GM18519 (cell line): ENCODE measurements at regions not wholly inside any gene's neighbourhood (a gene's known extent, or its start where the extent isn't known, plus 50 kb on each side); places are given as distances from the start of the nearest gene placed in this dataset.

ENCODE experiments used
- ATAC-seq: cut with Tn5 transposase; IDR thresholded peaks from one replicate; pipeline ENCODE4 v1.9.1; 2021; ENCODE audit warnings: mild to moderate bottlenecking, moderate library complexity; ENCODE audit not compliant: unreplicated experiment, low FRiP score

DNA sequence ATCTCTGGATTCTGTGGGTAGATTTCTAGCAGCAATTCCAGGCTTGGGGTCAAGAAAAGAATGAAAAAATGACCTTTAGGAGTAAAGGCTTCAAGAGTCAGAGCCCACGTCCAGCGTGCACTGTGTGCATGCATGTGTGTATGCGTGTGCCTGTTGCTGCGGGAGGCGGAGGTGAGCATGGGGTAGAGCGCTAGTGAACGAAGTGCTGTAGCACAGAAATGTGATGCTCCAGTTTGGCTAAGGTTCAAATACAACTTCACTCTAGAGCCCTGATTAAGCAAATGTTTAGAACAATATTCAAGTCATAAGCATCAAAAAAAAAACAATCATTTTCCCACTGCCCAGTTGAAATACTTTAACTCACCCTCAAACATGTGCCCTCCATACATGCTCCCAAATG is 403.9 kb downstream of the ZNF608 start:
- ATAC-seq: no peak

DNA sequence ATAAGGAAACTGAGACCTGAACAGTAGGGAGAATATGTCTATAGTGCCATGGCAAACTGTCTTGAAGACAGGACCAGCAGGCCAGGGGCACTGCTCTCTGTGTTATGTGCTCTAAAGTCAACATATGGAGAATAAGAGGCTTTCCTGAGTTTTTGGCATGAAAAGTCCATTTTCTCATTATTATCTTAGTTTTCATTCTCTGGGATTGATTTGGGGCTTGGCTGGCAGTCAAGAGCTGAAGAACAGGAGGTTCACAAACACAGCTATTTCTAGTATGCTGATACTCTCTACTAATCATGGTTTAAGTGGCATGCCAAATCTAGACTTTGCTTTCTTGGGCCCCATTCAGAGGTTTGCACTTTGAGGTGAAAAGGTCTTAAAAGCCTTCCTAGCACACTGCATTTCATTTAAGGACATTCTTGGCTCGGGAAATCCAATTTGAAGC is 404.4 kb downstream of the ZNF608 start:
- no peak for ATAC-seq

DNA sequence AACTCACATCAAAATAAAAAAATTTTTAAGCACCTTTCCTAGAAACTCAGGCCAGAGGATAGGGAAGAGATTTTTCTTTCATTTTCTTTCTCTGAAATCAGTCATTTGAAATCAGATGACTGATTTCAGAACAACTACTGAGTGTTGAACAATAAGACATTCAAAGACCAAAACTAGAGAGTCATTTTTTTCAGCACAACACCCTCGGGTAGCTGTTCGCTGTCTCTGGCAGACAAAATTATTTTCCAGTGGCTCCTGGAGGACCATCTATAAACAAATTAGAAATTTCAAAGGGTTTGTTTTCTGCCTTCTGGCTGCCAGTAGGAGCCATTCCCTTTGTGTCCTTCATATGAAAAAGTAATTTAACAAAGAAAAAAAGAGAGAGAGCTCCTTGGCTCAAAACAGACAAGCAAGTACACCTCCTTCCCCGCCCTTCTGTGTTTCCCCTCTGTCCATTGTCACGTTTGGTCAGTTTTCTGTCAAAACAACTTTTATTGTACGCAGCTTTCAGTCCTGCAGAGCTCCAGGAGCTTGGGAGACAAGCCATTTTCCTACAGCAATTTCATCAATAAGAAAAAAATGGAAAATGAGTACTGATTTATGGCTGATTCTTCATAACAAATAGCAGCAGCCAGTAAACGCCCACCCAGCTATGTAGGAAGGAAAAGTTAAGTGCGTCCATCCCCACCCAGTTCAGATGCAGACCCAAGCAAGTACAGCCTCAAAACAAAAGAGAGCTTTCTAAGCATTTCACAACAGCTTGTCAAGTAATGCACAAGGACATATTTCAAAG is 405.2 kb downstream of the ZNF608 start:
- ATAC-seq: no peak

DNA sequence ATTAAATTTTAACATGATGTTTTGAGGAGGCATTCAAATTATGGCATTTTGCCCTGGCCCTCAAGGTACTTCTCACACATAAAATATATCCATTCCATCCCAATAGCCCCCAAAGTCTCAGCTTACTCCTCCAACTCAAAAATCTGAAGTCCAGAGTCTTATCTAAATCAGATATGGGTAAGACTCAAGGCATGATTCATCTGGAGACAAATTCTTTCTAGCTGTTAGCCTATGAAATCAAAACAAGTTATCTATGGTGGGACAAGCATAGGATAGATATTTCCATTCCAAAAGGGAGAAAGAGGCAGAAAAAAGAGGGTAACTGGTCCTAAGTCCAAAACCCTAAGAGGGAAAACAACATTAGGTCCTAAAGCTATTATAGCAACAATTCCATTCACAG is 408.4 kb downstream of the ZNF608 start:
- ATAC-seq: no peak

DNA sequence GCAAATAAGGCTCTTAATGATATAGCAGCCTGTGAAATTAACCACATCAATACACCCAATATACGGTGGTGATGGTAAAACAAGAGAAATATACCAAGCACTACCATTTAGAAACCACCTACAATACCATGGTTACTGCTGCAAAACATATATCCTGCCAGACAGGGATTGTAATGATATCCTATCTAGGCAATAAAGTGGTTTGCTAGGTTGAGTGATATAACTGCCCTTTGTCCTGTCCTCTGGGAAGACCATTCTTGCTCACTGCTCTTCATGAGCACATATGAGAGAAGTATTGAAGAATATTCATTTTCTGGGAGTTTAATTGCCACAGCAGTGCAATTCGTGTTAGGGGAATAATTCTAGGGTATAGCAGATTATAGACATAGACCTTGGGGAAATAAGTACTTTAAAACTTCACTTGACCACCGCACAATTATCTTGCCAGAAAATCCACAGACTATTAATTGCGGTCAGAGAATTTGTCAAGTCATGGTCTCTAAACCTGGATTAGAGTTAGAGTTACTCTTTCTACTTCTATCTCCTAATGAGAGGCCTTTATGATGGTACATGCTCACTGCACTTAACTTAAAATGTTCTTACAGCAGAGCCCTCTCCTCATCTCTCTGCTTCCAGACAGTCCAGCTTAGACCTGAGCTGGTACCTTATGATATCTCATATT is 413.0 kb downstream of the ZNF608 start:
- ATAC-seq: no peak

DNA sequence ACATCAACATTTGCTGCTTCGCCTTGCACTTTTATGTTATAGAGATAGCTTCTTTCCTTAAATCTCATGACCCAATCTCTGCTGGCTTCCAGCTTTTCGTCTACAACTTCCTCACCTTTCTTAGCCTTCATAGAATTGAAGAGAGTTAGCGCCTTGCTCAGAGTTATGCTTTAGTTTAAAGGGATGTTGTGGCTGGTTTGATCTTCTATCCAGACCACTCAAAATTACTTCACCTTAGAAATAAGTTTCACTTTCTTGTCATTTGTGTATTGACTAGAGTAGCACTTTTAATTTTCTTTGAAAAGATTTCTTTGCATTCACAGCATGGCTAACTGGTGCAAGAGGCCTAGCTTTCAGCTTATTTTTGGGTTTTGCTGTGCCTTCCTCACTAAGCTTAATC is 414.2 kb downstream of the ZNF608 start:
- ATAC-seq: no peak

DNA sequence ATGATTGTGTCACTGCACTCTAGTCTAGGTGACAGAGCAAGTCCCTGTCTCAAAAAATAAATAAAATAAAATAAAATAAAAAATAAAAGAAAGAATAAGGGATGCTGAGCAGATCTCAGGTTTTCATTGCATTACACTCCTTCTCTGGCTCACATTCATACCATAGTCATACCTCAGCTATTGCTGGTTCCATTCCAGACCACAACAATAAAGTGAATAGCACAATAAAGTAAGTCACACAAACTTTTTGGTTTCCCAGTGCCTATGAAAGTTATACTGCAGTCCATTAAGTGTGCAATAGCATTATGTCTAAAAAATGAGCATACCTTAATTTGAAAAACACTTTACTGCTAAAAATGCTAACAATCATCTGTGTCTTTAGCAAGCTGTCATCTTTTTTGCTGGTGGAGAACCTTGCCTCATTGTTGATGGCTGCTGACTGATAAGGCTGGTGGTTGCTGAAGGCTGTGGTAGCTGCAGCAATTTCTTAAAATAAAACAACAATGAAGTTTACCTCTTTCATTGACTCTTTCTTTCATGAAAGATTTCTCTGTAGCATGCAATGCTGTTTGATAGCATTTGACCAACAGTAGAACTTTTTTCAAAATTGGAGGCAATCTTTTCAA is 415.7 kb downstream of the ZNF608 start:
- ATAC-seq: no peak

DNA sequence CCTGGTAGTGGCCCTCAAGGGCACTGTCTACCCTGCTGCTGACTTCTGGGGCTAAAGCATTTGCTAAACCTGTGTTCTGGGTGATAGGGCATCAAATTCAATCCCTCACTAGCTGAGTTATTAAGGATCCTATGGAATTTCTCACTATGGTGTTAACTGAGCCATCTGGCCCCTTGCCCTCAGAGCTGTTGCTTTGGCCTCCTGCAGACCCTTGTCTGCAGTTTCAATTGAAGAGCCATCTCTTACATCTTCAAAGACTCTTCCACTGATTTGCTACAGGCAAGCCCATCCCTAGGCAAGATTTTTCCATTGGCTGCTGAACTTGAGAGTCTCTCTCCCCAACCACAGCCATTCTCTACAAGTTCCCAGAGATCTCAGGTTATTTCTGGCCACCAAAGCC is 418.2 kb downstream of the ZNF608 start:
- ATAC-seq: no peak

DNA sequence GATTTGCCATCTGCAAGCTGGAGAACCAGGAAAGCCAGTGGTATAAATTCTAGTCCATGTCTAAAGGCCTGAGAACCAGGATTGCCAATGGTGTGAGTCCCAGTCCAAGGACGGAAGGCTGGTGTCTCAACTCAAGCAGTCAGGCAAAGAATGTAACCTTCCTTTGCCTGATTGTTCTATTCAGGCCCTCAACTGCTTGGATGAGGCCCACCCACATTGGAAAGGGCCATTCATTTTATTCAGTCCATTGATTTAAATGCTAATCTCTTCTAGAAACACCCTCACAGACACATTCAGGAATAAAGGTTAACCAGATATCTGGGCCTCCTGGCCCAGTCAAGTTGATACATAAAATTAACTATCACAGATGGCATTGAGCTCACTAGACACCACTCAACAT is 427.8 kb downstream of the ZNF608 start:
- no peak for ATAC-seq

DNA sequence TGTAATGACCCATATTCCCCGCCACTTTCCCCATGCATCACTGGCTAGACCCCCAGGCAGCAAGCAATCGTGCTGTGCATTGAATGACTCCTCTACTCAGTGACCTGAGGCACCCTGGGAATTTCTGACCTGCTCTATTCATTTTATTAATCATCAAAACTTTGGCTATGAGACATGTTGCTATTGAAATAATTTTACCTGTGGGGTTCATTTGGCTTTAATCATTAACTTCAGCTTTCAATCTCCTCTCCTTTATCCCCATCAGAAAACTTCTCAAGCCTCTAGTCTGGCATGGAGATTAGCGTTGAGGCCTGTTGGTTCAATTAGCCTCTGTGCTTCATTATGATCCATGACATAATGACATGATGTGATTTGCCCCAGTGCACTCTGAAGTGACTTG is 429.0 kb downstream of the ZNF608 start:
- no peak for ATAC-seq

DNA sequence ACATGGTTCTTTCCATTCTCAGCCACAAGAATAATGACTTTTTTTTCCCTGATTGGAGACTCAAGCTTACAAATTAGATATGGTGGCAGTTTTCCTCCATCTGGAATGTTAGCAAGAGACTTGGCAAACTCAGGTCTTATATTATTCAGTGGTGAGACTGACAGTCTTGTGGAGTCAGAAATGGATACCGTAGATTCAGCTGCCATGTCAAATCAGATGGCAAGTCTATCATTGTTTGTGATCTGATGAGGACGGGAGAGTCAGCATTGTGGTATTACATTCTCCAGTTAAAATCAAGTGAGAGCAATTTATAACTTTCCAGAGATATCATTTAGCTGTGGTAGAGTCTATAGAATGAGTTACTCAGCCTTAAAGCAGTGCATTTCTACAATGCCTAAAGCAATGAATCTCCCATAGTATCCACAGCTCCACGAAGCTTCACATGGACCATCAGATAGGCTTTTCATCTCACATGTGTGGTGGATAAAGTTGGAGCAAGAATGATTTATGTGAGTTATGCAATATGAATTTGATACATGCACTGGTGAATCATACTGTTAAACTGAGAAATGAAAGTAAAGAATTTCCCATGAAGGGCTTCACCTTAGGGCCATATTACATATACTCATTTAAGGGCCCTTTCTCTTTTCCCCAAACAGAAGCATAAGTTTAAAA is 430.6 kb downstream of the ZNF608 start:
- no peak for ATAC-seq

DNA sequence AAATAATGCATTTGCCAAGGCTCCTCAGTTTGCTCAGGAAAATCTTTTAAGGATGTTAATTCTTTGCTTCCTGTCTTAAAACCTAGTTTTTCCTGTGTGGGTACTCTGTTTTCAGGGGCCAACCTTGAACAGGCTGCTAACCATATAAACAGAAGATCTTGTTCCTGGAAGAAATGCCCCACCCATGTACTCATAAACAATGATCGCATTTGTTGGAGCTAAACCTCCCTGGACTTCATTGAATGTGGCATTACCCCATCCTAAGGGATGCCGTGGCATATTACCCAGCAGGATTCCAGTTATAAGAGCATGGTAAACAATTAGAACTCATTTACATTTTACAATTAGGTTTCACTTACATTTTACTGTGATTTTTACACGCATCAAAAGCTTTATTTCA is 436.0 kb downstream of the ZNF608 start:
- ATAC-seq: no peak

DNA sequence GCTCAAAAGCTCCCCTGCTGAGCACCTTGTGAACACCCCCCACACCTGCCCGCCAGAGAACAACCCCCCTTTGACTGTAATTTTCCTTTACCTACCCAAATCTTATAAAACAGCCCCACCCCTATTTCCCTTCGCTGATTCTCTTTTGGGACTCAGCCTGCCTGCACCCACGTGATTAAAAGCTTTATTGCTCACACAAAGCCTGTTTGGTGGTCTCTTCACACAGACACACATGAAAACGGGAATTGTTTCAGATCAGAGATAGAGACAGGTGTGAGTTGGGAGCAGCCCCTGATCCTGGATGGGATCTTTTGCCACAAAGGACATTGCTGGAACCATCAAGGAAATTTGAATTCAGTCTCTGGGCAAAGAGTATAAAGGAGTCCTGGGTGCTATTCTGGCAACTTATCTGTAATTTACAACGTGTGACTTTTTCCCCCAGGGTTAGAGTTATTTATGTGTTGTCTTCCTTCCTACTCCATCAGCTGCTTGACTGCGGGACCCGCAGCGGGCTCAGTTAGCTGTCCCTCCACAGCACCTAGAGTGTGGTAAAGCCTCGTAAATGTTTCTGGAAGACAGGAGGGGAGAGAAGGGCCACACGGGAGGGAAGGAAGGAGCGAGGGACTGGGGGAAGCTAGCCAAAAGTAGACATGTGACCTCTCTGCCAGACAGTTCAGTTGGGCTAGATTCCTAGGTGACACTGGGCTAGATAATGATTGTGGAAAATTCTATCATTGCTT is 437.0 kb downstream of the ZNF608 start:
- no peak for ATAC-seq

DNA sequence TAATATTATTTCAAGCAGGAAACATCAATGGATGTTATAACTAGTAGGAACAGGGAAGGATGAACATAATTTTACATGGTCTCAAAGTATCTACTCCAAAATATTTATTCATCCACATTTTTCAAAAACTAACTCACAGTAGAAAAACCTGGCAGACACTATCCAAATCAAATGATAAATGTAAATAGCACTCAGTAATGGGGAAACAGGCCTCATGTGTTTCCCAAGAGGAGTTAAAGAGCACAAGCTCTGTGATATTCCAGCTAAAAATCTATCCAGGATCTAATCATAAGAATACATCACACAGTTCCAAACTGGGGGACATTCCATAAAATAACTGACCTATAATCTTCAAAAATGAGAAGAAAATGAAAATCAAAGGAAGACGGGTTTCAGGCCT is 443.1 kb downstream of the ZNF608 start:
- ATAC-seq: no peak

DNA sequence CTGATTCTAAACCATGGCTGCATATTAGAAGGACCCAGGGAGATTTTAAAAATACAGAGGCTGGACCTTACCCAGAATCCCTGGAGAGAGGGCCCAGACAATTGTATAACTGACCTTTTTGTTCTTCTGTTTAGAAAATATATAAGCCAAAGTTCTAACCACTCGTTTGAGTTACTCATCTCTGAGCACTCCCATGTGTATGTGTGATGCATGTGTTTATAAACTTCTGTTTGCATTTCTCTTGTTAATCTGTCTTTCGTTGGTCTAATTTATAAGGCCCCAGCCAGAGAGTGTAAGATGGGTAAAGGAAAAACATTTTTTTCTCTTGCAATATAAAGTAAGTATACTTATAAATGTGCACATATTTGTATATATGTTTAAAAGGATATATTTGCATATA is 443.9 kb downstream of the ZNF608 start:
- no peak for ATAC-seq

DNA sequence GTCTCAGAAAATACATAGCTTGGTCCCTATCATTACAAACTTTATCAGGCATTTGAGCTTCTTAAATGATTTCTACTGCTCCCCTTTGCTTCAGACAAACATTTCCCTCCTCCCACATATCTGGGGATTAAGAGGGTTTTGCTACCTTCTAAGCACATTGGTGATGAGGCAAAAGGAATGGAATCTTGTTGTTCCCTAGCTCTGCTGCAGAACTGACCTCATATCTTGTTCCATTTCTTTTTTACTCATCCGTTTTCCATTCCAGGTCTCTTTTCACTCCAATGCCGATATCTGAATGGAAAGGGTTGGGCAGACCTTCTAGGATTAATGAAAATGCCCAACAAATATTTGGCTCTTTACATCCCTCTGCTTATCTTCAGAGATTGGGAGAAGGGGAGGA is 444.6 kb downstream of the ZNF608 start:
- no peak for ATAC-seq

DNA sequence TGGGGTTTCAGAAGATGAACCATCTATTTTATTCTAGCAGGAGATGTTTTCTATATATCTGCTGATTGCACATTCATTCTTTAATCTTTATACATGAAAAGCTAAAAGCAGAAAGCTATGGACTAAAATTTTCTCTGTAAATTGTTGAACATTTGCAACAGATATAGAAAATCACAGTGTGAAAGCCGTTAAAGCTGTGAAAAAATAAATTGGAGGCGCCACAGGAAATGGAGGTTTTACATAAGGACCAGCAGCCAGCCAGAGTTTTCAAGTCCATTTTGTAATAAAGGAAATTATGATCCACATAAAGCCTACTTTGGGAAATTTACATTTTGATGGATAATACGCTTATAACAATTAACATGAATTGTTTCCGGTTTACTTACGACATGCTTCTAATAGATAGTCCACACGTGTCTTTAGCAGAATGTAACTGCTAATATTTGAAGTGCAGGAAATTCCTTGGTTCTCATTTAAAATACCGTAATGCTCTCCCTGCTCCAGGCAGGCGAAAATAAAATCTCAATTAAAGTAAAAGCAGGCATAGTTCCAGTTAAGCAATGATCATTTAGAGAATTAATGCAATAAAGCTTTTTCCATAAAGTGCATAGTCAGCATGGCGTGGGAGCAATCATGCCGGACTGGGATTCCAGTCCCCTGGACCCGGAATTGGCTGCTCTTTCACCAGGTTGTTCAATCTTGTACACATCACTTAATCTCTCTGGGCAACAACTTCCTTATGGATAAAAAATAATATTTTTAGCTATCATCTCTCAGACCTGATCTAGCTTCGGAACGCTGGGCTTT is 445.4 kb downstream of the ZNF608 start:
- ATAC-seq: no peak

DNA sequence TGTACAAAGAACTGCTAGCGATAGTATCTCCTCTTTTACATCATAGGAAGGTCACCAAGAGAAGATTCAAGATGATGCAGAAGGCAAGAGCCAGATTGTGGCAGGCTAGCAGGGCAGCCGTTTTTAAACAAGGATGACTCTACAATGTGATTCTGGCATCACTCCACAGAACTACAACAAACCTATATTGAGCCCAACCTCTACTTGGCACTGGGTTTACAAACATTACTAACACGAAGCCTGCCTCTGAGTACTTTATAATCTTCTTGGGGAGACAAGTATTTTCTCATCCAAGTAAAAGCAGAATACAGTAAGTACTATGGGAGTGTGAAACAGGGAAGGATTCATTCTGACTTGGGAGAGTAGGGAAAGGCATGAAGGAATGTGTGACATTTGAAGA is 448.6 kb downstream of the ZNF608 start:
- no peak for ATAC-seq

DNA sequence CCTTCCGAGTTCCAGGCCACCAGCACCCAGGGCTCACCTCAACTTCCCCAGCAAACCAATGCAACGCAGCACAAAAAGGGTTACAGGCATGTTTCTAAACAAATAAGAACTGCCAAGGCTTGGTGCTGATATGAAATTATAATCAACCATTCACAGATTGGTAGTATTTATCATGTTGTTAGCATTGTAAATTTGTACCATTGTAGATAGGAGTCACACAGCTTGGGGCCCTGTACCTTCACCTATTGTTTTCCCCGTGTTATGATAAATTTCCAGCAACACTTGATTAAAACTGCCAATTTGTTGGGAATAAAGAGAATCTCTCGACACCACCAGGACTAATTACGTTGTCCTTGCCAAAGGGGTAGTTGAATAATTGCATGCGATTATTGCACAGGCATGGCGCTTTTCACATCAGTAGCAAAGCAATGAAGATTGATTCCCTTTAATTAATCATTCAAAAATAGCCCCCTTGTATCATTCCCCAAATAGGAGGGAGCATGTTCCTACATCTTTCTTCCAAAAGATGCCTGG is 454.1 kb downstream of the ZNF608 start:
- ATAC-seq: no peak
